Right renal cortex interstitium (tissue), 3 donors: ENCODE measurements at regions not wholly inside any gene's neighbourhood (a gene's known extent, or its start where the extent isn't known, plus 50 kb on each side); places are given as distances from the start of the nearest gene placed in this dataset.

Experiments used
- DNase-seq, 3 donors: peaks; one replicate each; pipeline ENCODE4 v3.0.0-alpha.2; 2013; ENCODE audit warnings: low read depth in 3 of 3, low spot score in 2 of 3

DNA sequence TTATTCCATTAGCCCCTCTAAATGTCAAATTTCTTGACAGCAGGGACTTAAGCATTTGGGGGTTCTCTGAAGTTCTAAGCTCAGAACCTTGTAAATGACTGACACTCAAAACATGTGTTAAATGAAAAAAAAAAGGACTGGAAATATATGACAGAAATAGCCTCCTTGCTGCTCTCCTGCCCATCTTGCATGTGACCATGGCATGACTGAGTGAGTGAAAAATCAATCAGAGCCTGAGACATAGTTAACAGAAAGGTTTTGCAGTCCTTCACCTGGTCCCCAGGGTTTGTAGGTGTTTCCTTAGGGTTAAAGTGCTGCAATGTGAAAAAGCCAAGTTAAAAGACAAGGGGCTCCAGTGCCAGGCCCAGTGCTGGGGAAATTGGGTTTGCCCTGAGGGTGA, 168.1 kb downstream of the ZBTB18 start:
- no peak for DNase-seq

DNA sequence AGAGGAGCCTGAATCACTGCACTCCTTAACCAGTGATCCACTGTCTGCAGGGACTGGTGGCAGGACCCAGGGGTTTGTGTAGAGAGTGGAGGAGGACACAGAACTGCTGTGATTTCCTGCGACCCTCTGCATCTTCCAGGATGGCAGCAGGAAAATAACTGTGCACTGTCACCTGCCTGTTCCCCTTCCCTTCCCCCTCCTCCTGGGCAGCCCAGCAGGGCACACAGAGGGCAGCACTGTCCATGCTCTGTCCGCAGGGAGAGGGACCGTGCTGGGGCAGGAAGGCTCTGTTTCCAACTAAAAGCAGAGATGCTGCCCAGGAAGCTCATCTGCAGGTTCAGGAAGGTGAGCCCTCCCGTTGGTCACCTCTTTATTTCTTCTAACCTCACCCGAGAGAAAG, 168.7 kb downstream of the ZBTB18 start:
- no peak for DNase-seq

DNA sequence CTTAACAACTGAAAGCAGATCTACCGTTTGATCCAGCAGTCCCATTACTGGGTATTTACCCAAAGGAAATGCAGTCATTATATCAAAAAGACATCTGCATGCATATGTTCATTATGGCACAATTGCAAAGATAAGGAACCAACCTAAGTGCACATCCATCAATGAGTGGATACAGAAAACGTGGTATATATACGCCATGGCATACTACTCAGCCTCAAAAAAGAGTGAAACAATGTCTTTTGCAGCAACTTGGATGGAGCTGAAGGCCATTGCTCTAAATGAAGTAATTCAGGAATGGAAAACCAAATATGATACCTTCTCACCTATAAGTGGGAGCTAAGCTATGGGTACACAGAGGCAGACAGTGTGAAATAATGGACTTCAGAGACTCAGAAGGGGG, 169.3 kb downstream of the ZBTB18 start:
- DNase-seq: no peak

DNA sequence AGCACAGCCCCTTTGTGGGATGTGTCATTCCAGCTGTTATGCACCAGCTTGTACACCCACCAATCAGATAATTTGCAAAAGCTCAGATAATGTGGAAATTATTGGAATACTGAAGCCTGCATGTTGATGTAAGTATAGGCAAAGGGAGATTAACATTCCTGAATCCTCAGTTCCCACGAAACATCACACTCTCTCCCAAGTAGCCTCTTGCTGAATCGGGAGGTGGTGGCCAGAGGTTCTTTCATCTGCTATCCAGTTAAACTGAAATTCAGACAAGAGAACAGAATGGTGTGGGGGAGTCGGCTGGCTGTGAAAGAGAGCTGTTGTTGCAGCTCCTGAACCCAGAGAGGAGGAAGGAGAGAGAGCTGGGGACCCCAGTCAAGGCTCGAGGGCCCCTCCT, 170.9 kb downstream of the ZBTB18 start:
- no peak for DNase-seq

DNA sequence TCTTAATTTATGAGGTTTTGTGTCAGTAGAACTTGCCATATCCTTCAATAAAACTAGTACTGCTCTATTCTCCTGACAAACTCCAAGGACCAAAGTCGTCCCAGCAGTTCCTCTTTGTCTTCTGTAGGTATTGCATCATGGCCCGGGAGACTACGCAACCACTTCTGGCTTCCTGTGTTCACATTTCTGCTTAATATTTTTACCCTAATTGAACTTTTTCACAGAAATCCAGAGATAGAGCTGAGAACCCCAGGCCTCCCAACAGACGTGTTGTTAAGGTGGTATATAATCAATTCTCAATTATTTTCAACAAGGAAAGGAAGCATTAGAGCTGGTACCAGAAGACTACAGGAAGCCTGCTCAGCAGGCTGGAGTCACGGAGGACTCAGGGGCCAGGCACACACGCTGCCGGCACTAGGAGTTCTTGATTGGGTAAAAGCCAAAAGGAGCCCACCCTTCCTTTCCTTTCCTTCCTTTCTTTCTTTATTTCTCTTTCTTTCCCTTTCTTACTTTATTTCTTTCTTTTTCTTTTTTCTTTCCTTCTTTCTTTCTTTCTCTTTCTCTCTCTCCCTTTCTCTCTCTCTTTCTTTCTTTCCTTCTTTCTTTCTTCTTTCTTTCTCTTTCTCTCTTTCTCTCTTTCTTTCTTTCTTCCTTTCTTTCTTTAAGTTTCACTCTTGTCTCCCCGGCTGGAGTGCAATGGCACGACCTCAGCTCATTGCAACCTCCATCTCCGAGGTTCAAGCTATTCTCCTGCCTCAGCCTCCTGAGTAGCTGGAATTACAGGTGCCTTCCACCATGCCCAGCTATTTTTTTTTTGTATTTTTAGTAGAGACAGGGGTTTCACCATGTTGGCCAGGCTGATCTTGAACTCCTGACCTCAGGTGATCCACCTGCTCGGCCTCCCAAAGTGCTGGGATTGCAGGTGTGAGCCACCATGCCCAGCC, 173.7 kb downstream of the ZBTB18 start:
- DNase-seq: no peak

DNA sequence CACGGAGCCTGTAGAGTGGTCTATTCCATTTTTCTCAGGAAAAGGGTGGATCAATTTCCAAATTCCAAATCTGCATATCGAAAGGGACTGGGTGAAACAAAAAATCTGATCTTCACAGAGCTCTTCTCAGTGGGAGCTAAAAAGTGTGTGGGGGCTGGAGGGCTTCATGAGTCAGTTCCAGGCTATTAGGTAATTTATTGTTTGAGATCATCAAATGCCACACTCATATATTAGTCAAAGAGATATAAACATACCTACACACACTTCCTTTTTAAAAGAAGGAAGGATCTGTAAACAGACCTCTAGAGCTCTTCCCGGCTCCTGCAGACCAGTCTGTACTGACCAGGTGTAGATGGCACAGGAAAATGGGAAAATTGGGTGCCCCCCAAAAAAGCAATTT, 175.4 kb downstream of the ZBTB18 start:
- no peak for DNase-seq

DNA sequence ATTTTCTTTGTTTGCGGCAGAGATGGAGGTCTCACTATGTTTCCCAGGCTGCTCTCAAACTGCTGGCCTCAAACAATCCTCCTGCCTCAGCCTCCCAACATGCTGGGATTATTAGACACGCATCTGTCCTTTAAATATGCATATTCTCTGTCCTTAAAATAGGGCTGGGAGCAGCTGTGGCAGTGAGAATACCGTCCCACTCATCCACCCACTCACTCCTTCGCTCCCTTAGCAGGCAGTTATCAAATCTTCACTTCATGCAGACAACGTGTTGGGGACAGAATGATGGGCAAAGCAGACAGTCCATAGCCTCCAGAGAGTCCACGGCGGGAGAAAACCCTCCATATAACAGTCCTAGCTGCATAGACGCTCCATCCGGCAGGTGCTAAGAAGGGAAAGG, 179.4 kb downstream of the ZBTB18 start:
- no peak for DNase-seq

DNA sequence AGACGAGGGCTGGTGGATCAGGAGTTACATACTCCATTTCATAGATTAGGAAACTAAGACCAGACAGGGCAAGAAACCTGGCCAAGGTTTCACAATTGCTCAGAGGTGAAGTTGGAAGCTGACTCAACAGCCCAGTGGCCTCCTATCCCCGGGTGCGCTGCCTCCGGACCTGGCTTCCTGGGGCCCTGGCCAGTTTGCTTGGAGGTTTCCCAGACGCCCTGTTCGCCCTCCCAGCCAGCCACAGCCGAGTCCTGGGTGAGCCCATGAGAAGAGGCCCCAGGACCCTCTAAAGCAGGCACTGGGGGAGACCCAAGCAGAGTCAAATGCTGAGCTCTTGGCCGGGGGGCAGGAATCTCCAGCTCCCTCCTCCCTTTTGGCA, 180.1 kb downstream of the ZBTB18 start:
- no peak for DNase-seq

DNA sequence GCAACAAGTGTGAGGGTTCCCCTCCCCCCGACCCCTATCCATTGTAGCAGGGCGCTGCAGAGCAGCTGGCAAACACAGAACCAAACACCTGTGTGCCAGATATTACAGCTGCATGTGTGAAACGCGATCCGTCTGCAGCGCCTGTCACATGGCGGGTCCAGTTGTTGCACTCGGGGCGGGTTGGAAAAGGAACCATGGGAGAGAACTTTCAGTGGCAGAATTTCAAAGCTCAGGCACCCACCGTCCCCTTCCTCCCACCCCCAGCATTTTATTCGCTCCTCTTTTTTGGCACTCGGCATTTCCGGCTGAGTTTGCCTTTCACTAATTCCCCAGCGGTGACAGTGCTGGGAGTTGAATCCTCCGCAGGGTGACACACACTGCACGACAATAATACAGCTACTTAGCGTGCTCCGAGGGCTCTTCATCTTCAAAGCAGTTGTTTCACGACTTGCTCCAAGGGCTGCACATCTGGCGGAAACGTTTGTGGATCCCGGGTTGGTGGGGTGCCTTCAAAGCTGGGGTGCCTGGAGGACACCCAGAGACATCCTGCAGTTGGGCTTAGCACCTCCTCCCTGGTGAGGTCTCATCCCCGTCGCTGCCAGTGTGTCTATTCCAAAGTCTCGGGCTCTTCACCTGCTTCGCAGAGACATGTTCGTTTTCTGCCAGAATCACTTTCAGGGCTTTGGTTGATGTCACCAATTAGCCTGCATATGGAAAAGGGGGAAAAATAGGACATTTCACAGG, 180.7 kb downstream of the ZBTB18 start:
- DNase-seq: no peak

DNA sequence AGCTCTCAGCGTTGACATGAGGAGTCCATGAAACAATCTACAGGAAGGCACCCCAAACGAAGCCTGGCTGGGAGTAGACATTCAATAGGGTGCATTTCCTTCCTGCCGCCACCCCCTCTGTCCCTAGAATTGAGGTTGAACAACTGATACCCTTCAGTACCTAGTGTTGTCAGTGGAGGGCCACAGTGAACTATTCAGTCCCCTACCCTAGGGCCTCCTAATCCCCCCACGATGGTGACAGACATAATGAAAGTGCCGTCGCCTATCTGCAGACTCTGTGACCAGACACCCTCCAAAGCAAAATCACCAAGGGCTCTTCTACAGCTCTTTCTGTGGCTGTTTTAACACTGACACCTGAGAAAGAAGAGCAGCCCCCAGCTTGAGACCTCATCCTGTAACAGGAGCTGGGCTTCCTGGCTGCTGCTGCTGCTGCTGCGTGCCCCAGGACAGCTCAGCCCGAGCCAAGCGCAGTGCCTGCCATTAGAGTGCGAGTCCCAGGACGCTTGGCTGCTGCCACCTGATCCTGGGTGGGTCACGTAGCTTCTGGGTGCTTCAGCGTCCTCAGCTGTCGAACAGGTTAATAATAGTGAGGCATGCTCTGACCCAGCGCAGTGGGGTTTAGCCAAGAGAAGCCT, 183.0 kb downstream of the ZBTB18 start:
- DNase-seq: no peak

DNA sequence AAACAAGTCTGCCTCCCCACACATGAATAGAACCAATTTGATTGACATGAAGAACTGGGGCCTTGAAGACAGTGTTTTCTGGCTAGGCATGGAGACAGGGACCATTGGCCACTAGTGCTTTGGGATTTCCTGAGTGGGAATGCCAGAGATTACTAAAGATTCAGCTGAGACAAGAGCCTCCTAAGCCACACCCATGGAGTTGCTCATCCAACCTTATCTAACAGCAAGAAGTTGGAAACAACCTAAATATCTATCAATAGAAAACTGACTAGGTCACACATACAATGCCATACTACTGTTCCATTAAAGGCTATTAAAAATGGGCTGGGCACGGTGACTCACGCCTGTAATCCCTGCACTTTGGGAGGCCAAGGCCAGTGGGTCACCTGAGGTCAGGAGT, 184.1 kb downstream of the ZBTB18 start:
- no peak for DNase-seq

DNA sequence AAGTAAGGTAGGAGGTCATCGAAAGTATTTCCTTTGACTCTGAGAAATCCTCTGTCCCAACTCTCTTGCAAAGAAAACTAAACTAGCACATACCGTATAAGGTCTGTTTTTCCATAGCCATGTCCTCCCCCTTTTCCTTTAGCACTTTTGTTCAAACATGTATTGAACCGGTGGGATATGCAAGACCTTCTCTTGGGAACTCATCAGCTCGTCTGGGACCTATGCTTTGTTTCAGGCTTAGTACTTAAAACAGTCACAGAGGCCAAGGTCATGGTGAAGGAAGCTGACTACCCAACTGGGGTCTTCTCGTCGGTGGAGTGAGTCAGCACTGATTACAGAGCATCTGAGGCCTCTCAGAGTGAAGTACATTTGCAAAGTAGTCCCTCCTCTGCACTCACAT, 185.0 kb downstream of the ZBTB18 start:
- DNase-seq: no peak

DNA sequence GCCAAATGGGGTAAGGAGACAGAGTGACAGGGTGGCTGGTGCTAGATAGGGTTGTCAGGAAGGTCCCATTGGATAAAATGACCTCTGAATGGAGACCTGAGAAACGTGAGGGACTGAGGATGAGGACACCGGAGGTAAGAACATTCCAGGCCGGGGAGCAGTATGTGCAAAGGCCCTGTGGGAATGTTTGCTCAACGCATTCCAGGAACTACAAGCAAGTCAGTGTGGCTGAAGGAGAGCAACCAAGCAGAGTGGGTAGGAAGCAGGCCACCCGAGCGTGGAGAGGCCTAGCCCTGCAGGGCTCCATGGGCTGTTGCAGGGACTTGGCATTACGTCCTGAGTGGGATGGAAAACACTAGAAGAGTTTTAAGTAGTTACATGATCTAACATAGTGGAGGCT, 185.6 kb downstream of the ZBTB18 start:
- DNase-seq: no peak

DNA sequence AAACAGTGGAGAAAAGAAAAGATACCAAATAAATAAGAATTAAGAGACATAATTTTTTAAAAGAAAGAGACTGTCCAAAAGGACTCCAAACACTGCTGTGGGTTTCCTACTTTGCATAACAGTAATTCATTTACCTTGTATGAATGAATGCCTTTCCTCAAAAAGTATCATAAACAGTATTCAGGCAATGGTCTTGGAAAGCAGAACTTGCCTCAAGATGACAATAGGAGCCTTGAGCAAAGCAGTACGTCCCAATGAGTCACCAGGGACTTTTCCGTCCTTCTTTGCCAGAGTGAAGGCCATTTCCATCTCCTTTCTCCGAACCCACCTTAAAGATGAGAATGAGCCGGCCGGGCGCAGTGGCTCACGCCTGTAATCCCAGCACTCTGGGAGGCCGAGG, 186.4 kb downstream of the ZBTB18 start:
- no peak for DNase-seq

DNA sequence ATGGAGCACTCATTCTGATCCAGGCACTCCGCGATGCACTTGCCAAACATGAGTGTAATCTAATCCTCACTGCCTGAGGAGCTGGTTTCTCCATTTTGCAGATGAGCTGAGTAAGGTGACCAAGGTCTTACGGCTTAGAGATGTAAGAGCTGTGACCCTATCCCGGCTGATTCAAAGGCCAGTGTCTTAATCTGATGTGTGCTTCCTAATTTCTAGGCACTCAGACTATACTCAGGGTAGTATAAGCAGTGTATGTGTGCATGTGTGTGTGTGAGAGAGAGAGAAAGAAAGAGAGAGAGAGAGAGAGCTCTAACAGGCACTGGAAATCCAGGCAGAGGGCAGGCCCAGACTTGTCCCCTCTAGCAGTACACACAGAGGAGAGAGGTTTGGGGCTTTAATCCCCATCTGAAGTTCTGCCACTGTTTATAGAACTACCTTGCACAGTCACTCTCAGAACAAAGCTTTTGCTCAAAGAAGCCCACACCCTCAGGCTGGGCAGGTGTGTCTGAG, 188.2 kb downstream of the ZBTB18 start:
- no peak for DNase-seq

DNA sequence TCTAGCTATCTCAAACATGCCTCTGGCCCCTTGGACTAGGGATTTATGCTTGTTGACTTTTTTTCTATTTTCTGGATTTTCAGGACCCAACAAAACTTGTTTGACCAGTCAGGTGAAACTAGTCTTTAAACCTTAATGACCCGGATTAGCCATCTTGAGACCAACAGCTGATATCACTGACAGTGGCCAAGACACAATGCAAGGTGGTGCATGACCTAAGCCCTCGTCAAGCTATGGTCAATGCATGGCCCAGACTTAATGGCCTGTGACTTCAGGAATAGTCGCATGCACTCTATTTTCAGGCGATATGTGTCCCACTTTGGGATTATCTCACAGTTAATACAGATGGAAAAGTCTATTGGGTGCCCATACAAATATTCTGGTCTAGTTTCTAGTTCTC, 190.4 kb downstream of the ZBTB18 start:
- no peak for DNase-seq

DNA sequence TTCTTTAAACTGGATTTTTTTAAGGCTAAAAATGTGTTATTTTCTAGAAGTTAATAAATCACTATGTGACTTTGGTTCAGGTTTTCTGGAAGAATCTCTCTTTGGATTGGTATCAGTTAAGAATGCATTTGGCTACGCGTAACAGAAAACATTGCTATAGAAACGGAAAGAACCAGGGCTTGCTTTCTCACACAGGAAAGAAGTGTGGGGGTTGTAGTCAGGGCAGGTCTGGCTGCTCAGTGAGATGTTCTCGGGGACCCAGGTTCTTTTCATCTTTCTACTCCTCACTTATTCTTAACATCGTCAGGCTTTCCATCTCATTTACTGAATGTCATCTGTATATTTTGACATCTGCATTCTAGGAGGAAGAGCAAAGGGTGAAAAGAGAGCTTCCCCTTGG, 191.4 kb downstream of the ZBTB18 start:
- no peak for DNase-seq

DNA sequence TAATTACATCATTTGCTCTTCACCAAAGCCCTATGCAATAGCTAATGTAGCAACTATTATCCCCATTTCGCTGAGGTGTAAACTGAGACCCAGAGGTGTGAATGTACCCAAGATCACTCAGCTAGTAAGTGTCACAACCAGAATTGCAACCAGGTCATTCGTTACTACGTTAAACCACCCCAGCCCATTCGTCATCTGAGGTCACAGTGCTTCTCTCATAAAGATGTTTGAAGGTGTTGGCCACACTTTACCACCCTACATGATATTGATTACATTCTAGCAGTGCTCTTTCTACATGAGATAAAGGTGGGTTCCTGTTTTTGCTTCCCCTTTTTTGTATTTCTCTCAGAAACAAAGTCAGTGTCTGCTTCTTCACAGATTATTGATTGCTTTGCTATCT, 195.3 kb downstream of the ZBTB18 start:
- no peak for DNase-seq

DNA sequence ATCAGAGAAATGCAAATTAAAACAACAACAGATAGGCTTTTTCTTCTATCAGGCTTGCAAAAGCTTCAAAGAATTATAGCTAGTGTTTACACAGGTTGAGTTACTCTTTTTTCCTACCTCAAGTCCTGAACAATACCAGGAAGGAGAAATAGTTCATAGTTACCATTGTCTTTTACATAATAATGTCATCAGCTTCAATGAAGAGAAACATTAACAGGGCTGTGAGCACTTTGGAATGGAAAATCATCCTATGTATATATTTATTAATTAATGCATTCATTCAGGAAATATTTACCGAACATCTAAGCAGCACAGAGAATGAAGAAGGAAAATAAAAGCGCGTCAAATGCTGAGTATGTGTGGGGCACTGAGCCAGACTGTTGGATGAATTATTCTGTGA, 197.3 kb downstream of the ZBTB18 start:
- DNase-seq: no peak

DNA sequence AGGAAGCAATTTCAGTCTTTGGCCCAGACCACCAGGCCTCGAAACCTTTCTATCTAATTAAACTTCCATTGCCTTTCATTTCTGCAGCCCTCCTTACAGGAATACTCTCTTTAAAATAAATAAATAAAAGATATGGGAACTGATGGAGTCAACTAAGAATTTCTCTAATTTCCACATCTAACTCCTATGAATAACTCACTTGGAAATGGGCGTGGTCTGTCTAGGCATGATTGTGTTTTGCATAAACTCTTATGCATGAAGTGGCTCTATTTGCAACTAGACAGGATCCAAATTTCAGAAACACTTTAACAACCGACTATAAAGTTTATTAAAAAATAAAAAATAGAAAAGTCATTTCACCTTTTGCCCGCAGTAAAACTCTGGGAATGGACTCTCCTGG, 199.5 kb downstream of the ADSS2 start:
- no peak for DNase-seq

DNA sequence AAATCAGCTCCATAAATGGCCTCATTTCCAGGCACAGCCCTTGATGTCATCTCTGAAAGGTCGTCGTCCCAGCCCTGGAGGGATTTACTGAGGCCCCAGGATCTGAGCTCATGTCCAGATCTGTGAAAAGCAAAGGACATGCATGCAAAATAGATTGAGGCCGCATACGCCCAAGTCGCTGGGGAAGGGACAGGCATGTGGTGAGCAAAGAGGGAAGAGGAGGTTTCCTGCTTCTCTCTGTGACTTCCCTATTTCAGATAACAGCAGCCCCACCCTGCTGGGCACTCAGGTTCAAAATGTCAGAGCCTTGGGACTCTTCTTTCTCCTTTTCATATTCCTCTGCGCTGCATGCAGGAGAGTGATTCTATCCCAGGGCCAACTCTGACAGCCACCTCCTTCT, 197.2 kb downstream of the ADSS2 start:
- no peak for DNase-seq
